OCI-LY3 (cell line): ENCODE measurements at regions not wholly inside any gene's neighbourhood (a gene's known extent, or its start where the extent isn't known, plus 50 kb on each side); places are given as distances from the start of the nearest gene placed in this dataset.

Source experiments
- EZH2phosphoT487 ChIP-seq: fragments of 200-600 bp; shearing (Covaris generic); IDR thresholded peaks from 2 replicates; pipeline ENCODE4 v1.6.1; 2018; ENCODE audit warnings: antibody characterized with exemption, mixed run types, low read depth
- TF ChIP-seq, protein P1 (sequence below): fragments of 200-600, 300-600 bp; sonication (generic); IDR thresholded peaks from 2 replicates; pipeline ENCODE4 v1.5.1; 2014; ENCODE audit warnings: antibody characterized with exemption, low read length, low read depth

DNA sequence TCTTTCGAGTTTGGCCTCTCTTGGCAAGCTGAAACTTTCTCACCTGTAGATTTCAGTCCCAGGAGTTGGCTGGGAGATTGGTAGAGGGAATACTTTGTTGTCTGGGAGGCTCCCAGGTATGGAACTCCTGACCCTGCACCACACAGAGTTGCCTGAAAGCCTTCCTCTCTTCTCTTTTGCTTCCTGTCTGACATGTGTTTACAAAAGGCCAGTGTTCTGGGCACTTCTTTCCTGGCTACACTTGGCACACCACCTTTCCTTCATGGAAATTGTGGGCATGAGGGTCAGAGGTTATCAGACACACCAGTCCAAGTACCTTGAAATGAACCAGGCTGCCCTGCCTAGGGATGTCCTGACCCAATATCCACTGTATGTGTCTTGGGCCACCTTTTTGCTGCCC, 123.7 kb downstream of the ABHD5 start:
- TF ChIP-seq, protein P1, sequence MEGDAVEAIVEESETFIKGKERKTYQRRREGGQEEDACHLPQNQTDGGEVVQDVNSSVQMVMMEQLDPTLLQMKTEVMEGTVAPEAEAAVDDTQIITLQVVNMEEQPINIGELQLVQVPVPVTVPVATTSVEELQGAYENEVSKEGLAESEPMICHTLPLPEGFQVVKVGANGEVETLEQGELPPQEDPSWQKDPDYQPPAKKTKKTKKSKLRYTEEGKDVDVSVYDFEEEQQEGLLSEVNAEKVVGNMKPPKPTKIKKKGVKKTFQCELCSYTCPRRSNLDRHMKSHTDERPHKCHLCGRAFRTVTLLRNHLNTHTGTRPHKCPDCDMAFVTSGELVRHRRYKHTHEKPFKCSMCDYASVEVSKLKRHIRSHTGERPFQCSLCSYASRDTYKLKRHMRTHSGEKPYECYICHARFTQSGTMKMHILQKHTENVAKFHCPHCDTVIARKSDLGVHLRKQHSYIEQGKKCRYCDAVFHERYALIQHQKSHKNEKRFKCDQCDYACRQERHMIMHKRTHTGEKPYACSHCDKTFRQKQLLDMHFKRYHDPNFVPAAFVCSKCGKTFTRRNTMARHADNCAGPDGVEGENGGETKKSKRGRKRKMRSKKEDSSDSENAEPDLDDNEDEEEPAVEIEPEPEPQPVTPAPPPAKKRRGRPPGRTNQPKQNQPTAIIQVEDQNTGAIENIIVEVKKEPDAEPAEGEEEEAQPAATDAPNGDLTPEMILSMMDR: no peak
- TF ChIP-seq EZH2phosphoT487: no peak
